ENCODE measurements at regions not wholly inside any gene's neighbourhood (a gene's known extent, or its start where the extent isn't known, plus 50 kb on each side); places are given as distances from the start of the nearest gene placed in this dataset.

- Histone ChIP-seq H3F3A (ENCODE audit: insufficient read depth, low read length) (no peaks in the 10 kb centered on the region), H2AFZ (ENCODE audit: low read length) (no peak overlapping the region), H3K9me3 (replicated peaks; ENCODE audit: insufficient read depth, low read length) (no peaks in the 10 kb centered on the region), H3K27ac (ENCODE audit: low read length) (no peak overlapping the region), H3K36me3 (replicated peaks; ENCODE audit: insufficient read depth, low read length) (no peaks in the 10 kb centered on the region), H3K4me1 (ENCODE audit: low read length) (no peaks in the 10 kb centered on the region), H4K20me1 (ENCODE audit: insufficient read depth, low read length) (no peaks in the 10 kb centered on the region), H3K79me2 (ENCODE audit: low read length) (no peaks in the 10 kb centered on the region), H3K9ac (ENCODE audit: low read length) (no peak overlapping the region), H3K4me2 (ENCODE audit: low read depth, low read length) (no peak overlapping the region), H3K9me2 (replicated peaks; ENCODE audit: insufficient read depth, low read length) (no peaks in the 10 kb centered on the region), H3K4me3 (ENCODE audit: low read length) (no peak overlapping the region), H3K27me3 (replicated peaks; ENCODE audit: insufficient read depth, low read length) (no peaks in the 10 kb centered on the region)
- DNase-seq, result no peak
- TF ChIP-seq EZH2phosphoT487 (IDR thresholded peaks at IDR 0.05; ENCODE audit: low read length) (no peak), EZH2 (optimal IDR thresholded peaks at IDR 0.05; ENCODE audit: low read depth, low read length) (no peak)
- TF ChIP-seq, protein P1, sequence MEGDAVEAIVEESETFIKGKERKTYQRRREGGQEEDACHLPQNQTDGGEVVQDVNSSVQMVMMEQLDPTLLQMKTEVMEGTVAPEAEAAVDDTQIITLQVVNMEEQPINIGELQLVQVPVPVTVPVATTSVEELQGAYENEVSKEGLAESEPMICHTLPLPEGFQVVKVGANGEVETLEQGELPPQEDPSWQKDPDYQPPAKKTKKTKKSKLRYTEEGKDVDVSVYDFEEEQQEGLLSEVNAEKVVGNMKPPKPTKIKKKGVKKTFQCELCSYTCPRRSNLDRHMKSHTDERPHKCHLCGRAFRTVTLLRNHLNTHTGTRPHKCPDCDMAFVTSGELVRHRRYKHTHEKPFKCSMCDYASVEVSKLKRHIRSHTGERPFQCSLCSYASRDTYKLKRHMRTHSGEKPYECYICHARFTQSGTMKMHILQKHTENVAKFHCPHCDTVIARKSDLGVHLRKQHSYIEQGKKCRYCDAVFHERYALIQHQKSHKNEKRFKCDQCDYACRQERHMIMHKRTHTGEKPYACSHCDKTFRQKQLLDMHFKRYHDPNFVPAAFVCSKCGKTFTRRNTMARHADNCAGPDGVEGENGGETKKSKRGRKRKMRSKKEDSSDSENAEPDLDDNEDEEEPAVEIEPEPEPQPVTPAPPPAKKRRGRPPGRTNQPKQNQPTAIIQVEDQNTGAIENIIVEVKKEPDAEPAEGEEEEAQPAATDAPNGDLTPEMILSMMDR (IDR thresholded peaks at IDR 0.05; ENCODE audit: low read length), result no peak
Measured at GRCh38 chr6:21900730-21901129, 307.2 kb downstream of the SOX4 start.

- Histone ChIP-seq H3K36me3 (replicated peaks; ENCODE audit: insufficient read depth, low read length) (no peaks in the 10 kb centered on the region), H3K4me3 (ENCODE audit: low read length) (no peak overlapping the region), H3K9me3 (replicated peaks; ENCODE audit: insufficient read depth, low read length) (no peaks in the 10 kb centered on the region), H3K27me3 (replicated peaks; ENCODE audit: insufficient read depth, low read length) (no peaks in the 10 kb centered on the region), H3K9ac (ENCODE audit: low read length) (no peak overlapping the region), H3K4me1 (ENCODE audit: low read length) (no peaks in the 10 kb centered on the region), H3F3A (ENCODE audit: insufficient read depth, low read length) (no peaks in the 10 kb centered on the region), H3K79me2 (ENCODE audit: low read length) (no peaks in the 10 kb centered on the region), H4K20me1 (ENCODE audit: insufficient read depth, low read length) (no peaks in the 10 kb centered on the region), H3K27ac (ENCODE audit: low read length) (no peak overlapping the region), H3K4me2 (ENCODE audit: low read depth, low read length) (no peak overlapping the region), H2AFZ (ENCODE audit: low read length) (no peak overlapping the region), H3K9me2 (replicated peaks; ENCODE audit: insufficient read depth, low read length) (no peaks in the 10 kb centered on the region)
- TF ChIP-seq, protein P1 (IDR thresholded peaks at IDR 0.05; ENCODE audit: low read length), result no peak
- TF ChIP-seq EZH2phosphoT487 (IDR thresholded peaks at IDR 0.05; ENCODE audit: low read length), result no peak
- no peak for TF ChIP-seq EZH2 (optimal IDR thresholded peaks at IDR 0.05; ENCODE audit: low read depth, low read length)
- no peak for DNase-seq
Measured at GRCh38 chr6:21902628-21903169, 309.1 kb downstream of the SOX4 start.

GRCh38 chr6:21905531-21905930, 312.0 kb downstream of the SOX4 start:
- H3K9me2 ChIP-seq (replicated peaks; ENCODE audit: insufficient read depth, low read length), result no peaks in the 10 kb centered on the region
- no peak overlapping the region for H3K4me2 ChIP-seq (ENCODE audit: low read depth, low read length)
- H2AFZ ChIP-seq (ENCODE audit: low read length), result no peak overlapping the region
- TF ChIP-seq, protein P1 (IDR thresholded peaks at IDR 0.05; ENCODE audit: low read length), result no peak
- no peak for TF ChIP-seq EZH2phosphoT487 (IDR thresholded peaks at IDR 0.05; ENCODE audit: low read length)
- no peak for TF ChIP-seq EZH2 (optimal IDR thresholded peaks at IDR 0.05; ENCODE audit: low read depth, low read length)
- H3K4me3 ChIP-seq (ENCODE audit: low read length), result no peak overlapping the region
- no peaks in the 10 kb centered on the region for H3K27me3 ChIP-seq (replicated peaks; ENCODE audit: insufficient read depth, low read length)
- no peaks in the 10 kb centered on the region for H4K20me1 ChIP-seq (ENCODE audit: insufficient read depth, low read length)
- H3K79me2 ChIP-seq (ENCODE audit: low read length), result no peaks in the 10 kb centered on the region
- no peaks in the 10 kb centered on the region for H3K36me3 ChIP-seq (replicated peaks; ENCODE audit: insufficient read depth, low read length)
- H3F3A ChIP-seq (ENCODE audit: insufficient read depth, low read length), result no peaks in the 10 kb centered on the region
- no peaks in the 10 kb centered on the region for H3K9me3 ChIP-seq (replicated peaks; ENCODE audit: insufficient read depth, low read length)
- no peak overlapping the region for H3K9ac ChIP-seq (ENCODE audit: low read length)
- H3K4me1 ChIP-seq (ENCODE audit: low read length), result no peaks in the 10 kb centered on the region
- DNase-seq, result no peak
- no peak overlapping the region for H3K27ac ChIP-seq (ENCODE audit: low read length)

Data from MM.1S (cell line).